ENCODE measurements at regions not wholly inside any gene's neighbourhood (a gene's known extent, or its start where the extent isn't known, plus 50 kb on each side); places are given as distances from the start of the nearest gene placed in this dataset.

- no peak for TF ChIP-seq MAX (IDR thresholded peaks at IDR 0.05)
- TF ChIP-seq CTCF (IDR thresholded peaks at IDR 0.05 in 2 of 3, conservative IDR thresholded peaks at IDR 0.05 in 1 of 3; ENCODE audit: borderline replicate concordance in 1 of 3, insufficient read depth in 1 of 3, low read depth in 2 of 3, low read length in 2 of 3): no peak
Observed at GRCh38 chr11:111176603-111177002, 68.9 kb upstream of the POU2AF2 start.
